GM12892 (cell line): ENCODE measurements at regions not wholly inside any gene's neighbourhood (a gene's known extent, or its start where the extent isn't known, plus 50 kb on each side); places are given as distances from the start of the nearest gene placed in this dataset.

Experiments used
- POLR2A ChIP-seq: IDR thresholded peaks from 2 replicates; pipeline ENCODE4 v1.6.1; 2011; ENCODE audit warnings: low read depth, low read length, control low read depth
- TAF1 ChIP-seq: IDR thresholded peaks from 2 replicates; pipeline ENCODE4 v1.6.1; 2011; ENCODE audit warnings: low read depth, mild to moderate bottlenecking, control low read depth, low read length, borderline replicate concordance

- no peak for TF ChIP-seq POLR2A
- TF ChIP-seq TAF1, result no peak
These were observed 277.5 kb downstream of the PBX3 start for GRCh38 chr9:126024581-126025230.
